ENCODE measurements at regions not wholly inside any gene's neighbourhood (a gene's known extent, or its start where the extent isn't known, plus 50 kb on each side); places are given as distances from the start of the nearest gene placed in this dataset.

- no peaks in the 10 kb centered on the region for H3K27me3 ChIP-seq (ENCODE audit: control insufficient read depth, insufficient read depth, low read length)
- H3K4me1 ChIP-seq (ENCODE audit: control insufficient read depth in 2 of 3, insufficient read depth in 2 of 3, low read depth in 1 of 3, low read length in 3 of 3): no peaks in the 10 kb centered on the region
- intact Hi-C loops (cut with DNase I): no loop called here
- H3K9ac ChIP-seq (ENCODE audit: low read length in 3 of 3): no peak overlapping the region
- FAIRE-seq (no peak), DNase-seq (no peak)
- TF ChIP-seq CTCF (IDR thresholded peaks at IDR 0.05; ENCODE audit: borderline replicate concordance, extremely low read depth, insufficient read depth): no peak
- no peak overlapping the region for H3K27ac ChIP-seq (ENCODE audit: low read depth in 2 of 2, low read length in 2 of 2)
- no peaks in the 10 kb centered on the region for H3K9me3 ChIP-seq (ENCODE audit: control insufficient read depth in 2 of 3, insufficient read depth in 1 of 3, low read length in 3 of 3)
- no peak overlapping the region for H3K4me3 ChIP-seq (ENCODE audit: low read length in 3 of 3)
- no peaks in the 10 kb centered on the region for H3K36me3 ChIP-seq (ENCODE audit: control insufficient read depth in 2 of 3, insufficient read depth in 3 of 3, low read length in 3 of 3)
Observed at GRCh38 chr20:48321271-48321670, 506.5 kb downstream of the PREX1 start.

GRCh38 chr20:48319943-48320584 is 507.7 kb downstream of the PREX1 start:
- intact Hi-C loops (cut with DNase I): no loop called here
- no peaks in the 10 kb centered on the region for H3K4me1 ChIP-seq (ENCODE audit: control insufficient read depth in 2 of 3, insufficient read depth in 2 of 3, low read depth in 1 of 3, low read length in 3 of 3)
- H3K36me3 ChIP-seq (ENCODE audit: control insufficient read depth in 2 of 3, insufficient read depth in 3 of 3, low read length in 3 of 3): no peaks in the 10 kb centered on the region
- H3K27ac ChIP-seq (ENCODE audit: low read depth in 2 of 2, low read length in 2 of 2): no peak overlapping the region
- FAIRE-seq (no peak), DNase-seq (no peak)
- no peaks in the 10 kb centered on the region for H3K27me3 ChIP-seq (ENCODE audit: control insufficient read depth, insufficient read depth, low read length)
- H3K9ac ChIP-seq (ENCODE audit: low read length in 3 of 3): no peak overlapping the region
- H3K4me3 ChIP-seq (ENCODE audit: low read length in 3 of 3): no peak overlapping the region
- TF ChIP-seq CTCF (IDR thresholded peaks at IDR 0.05; ENCODE audit: borderline replicate concordance, extremely low read depth, insufficient read depth): no peak
- H3K9me3 ChIP-seq (ENCODE audit: control insufficient read depth in 2 of 3, insufficient read depth in 1 of 3, low read length in 3 of 3): no peaks in the 10 kb centered on the region

GRCh38 chr20:48317578-48317977 is 510.2 kb downstream of the PREX1 start:
- no peak overlapping the region for H3K27ac ChIP-seq (ENCODE audit: low read depth in 2 of 2, low read length in 2 of 2)
- H3K4me1 ChIP-seq (ENCODE audit: control insufficient read depth in 2 of 3, insufficient read depth in 2 of 3, low read depth in 1 of 3, low read length in 3 of 3): no peaks in the 10 kb centered on the region
- FAIRE-seq (no peak), DNase-seq (no peak)
- H3K36me3 ChIP-seq (ENCODE audit: control insufficient read depth in 2 of 3, insufficient read depth in 3 of 3, low read length in 3 of 3): no peaks in the 10 kb centered on the region
- H3K9me3 ChIP-seq (ENCODE audit: control insufficient read depth in 2 of 3, insufficient read depth in 1 of 3, low read length in 3 of 3): no peaks in the 10 kb centered on the region
- no peak for TF ChIP-seq CTCF (IDR thresholded peaks at IDR 0.05; ENCODE audit: borderline replicate concordance, extremely low read depth, insufficient read depth)
- H3K4me3 ChIP-seq (ENCODE audit: low read length in 3 of 3): no peak overlapping the region
- intact Hi-C loops (cut with DNase I): no loop called here
- H3K27me3 ChIP-seq (ENCODE audit: control insufficient read depth, insufficient read depth, low read length): no peaks in the 10 kb centered on the region
- H3K9ac ChIP-seq (ENCODE audit: low read length in 3 of 3): no peak overlapping the region
